BJ (cell line): ENCODE measurements at regions not wholly inside any gene's neighbourhood (a gene's known extent, or its start where the extent isn't known, plus 50 kb on each side); places are given as distances from the start of the nearest gene placed in this dataset.
"Not testable (repeated sequence)": the region's sequence is repeated elsewhere in the genome, so short reads cannot be mapped to it uniquely, and the experiment has no call there.

ENCODE experiments used
- CTCF ChIA-PET: fragments of 350-600 bp; formaldehyde crosslinking; extraction: SDS; loops from one replicate; lab custom pipeline; 2021; ENCODE audit warnings: antibody characterized with exemption, inconsistent platforms; lab: Yijun Ruan, JAX
- POLR2A ChIA-PET: fragments of 300-600 bp; sonication (Branson Sonifier 250); formaldehyde crosslinking; extraction: SDS; loops from one replicate; lab custom pipeline; 2021; ENCODE audit warnings: antibody characterized with exemption; lab: Charles Lee
- DNase-seq: peaks from one replicate; pipeline ENCODE4 v3.0.0-alpha.2; 2011; ENCODE audit warnings: low read depth
- H3K27me3 ChIP-seq: 2 replicates; pipeline ENCODE4 v1.6.0; 2011; ENCODE audit warnings: low read length; ENCODE audit not compliant: control insufficient read depth, insufficient read depth
- H3K36me3 ChIP-seq: 2 replicates; pipeline ENCODE4 v1.5.1; 2011; ENCODE audit warnings: low read length; ENCODE audit not compliant: control insufficient read depth, insufficient read depth
- H3K4me3 ChIP-seq: 2 replicates; pipeline ENCODE4 v1.5.1; 2011; ENCODE audit warnings: low read depth, mild to moderate bottlenecking, control low read depth, low read length
- CTCF ChIP-seq: IDR thresholded peaks from 2 replicates; pipeline ENCODE4 v1.5.1; 2011; ENCODE audit warnings: low read depth, mild to moderate bottlenecking, control low read depth, inconsistent platforms, low read length, moderate library complexity; ENCODE audit not compliant: insufficient read depth

- no peak overlapping the region for H3K4me3 ChIP-seq
- DNase-seq: no peak
- TF ChIP-seq CTCF: no peak
- no peaks in the 10 kb centered on the region for H3K36me3 ChIP-seq
- no peaks in the 10 kb centered on the region for H3K27me3 ChIP-seq
- CTCF ChIA-PET: no interaction called here
- POLR2A ChIA-PET: no interaction called here
These were observed 83.9 kb upstream of the SIPA1L2 start for GRCh38 chr1:232713785-232714184.

- Histone ChIP-seq H3K27me3 (no peaks in the 10 kb centered on the region), H3K4me3 (no peak overlapping the region), H3K36me3 (no peaks in the 10 kb centered on the region)
- POLR2A ChIA-PET: no interaction called here
- no peak for DNase-seq
- CTCF ChIA-PET: no interaction called here
- TF ChIP-seq CTCF: no peak
These were observed 85.2 kb upstream of the SIPA1L2 start for GRCh38 chr1:232715154-232715553.

GRCh38 chr1:232717911-232718310 lies 87.3 kb upstream of the MAP10 start:
- DNase-seq, POLR2A ChIA-PET, CTCF ChIA-PET: not testable (repeated sequence)

GRCh38 chr1:232718928-232719927 lies 86.0 kb upstream of the MAP10 start:
- Histone ChIP-seq H3K4me3 (no peak overlapping the region), H3K36me3 (no peaks in the 10 kb centered on the region), H3K27me3 (no peaks in the 10 kb centered on the region; the same call in 1 of the 2 replicates)
- DNase-seq: no peak
- ChIA-PET POLR2A (no interaction called here), CTCF (no interaction called here)
- no peak for TF ChIP-seq CTCF

More at GRCh38 chr1:232717911-232718310, 87.3 kb upstream of the MAP10 start:
- not testable (repeated sequence) for H3K4me3 ChIP-seq, H3K27me3 ChIP-seq, H3K36me3 ChIP-seq

- no peak for DNase-seq
- no peak for TF ChIP-seq CTCF
- ChIA-PET CTCF (interaction anchor here (1.5 kb wide), 1 partner anchor 11 kb away, joined by 3 read pairs; no protein-coding TSS in a partner anchor), POLR2A (no interaction called here)
- H3K27me3 ChIP-seq: no peaks in the 10 kb centered on the region; the same call in 1 of the 2 replicates
- no peak overlapping the region for H3K4me3 ChIP-seq
- no peaks in the 10 kb centered on the region for H3K36me3 ChIP-seq
These were observed 82.6 kb upstream of the MAP10 start for GRCh38 chr1:232722626-232723025.
